Ectodermal cell (in vitro differentiated cells): ENCODE measurements at regions not wholly inside any gene's neighbourhood (a gene's known extent, or its start where the extent isn't known, plus 50 kb on each side); places are given as distances from the start of the nearest gene placed in this dataset.
"Not testable (repeated sequence)": the region's sequence is repeated elsewhere in the genome, so short reads cannot be mapped to it uniquely, and the experiment has no call there.

Source experiments
- H3K27ac ChIP-seq: 2 replicates; pipeline ENCODE4 v1.7.0; 2013; ENCODE audit warnings: mild to moderate bottlenecking, low read depth, low read length; ENCODE audit not compliant: insufficient read depth, poor library complexity, severe bottlenecking
- H3K27me3 ChIP-seq: 2 replicates; pipeline ENCODE4 v1.7.0; 2013; ENCODE audit warnings: mild to moderate bottlenecking, low read length; ENCODE audit not compliant: insufficient read depth, control insufficient read depth, poor library complexity, severe bottlenecking
- H3K36me3 ChIP-seq: one replicate; pipeline ENCODE4 v1.7.0; 2013; ENCODE audit warnings: low read length; ENCODE audit not compliant: control insufficient read depth, insufficient read depth
- H3K4me1 ChIP-seq: one replicate; pipeline ENCODE4 v1.7.0; 2013; ENCODE audit warnings: low read length; ENCODE audit not compliant: control insufficient read depth, insufficient read depth
- H3K4me3 ChIP-seq: 2 replicates; pipeline ENCODE4 v1.7.0; 2013; ENCODE audit warnings: low read depth, low read length, control low read depth; ENCODE audit not compliant: insufficient read depth
- H3K9me3 ChIP-seq: 2 replicates; pipeline ENCODE4 v1.7.0; 2013; ENCODE audit warnings: mild to moderate bottlenecking, low read length, moderate library complexity; ENCODE audit not compliant: control insufficient read depth
- WGBS, 2 experiments: methylation state at CpG; one replicate each; pipeline ENCODE4 v1.1.7; 2013; ENCODE audit warnings: missing lambda C conversion rate in 2 of 2; 5-methylcytosine and 5-hydroxymethylcytosine counted together

- Histone ChIP-seq H3K27me3 (no peaks in the 10 kb centered on the region), H3K36me3 (no peaks in the 10 kb centered on the region), H3K9me3 (no peaks in the 10 kb centered on the region), H3K4me1 (no peaks in the 10 kb centered on the region), H3K4me3 (no peak overlapping the region), H3K27ac (no peak overlapping the region)
These were observed 713.7 kb upstream of the CHAC2 start for GRCh38 chr2:53053937-53054336.

- no peak overlapping the region for H3K27ac ChIP-seq
- H3K4me1 ChIP-seq = no peaks in the 10 kb centered on the region
- H3K4me3 ChIP-seq = no peak overlapping the region
- H3K9me3 ChIP-seq = no peaks in the 10 kb centered on the region
- H3K36me3 ChIP-seq = no peaks in the 10 kb centered on the region
- H3K27me3 ChIP-seq = no peaks in the 10 kb centered on the region
These were observed 716.4 kb upstream of the CHAC2 start for GRCh38 chr2:53051157-53051556.

GRCh38 chr2:53040536-53041229, 726.9 kb upstream of the CHAC2 start:
- H3K9me3 ChIP-seq = no peaks in the 10 kb centered on the region
- 86 to 88% methylated on average over 1 to 4 of the region's 4 CpGs for WGBS, 2 experiments
- no peaks in the 10 kb centered on the region for H3K36me3 ChIP-seq
- H3K4me1 ChIP-seq = no peaks in the 10 kb centered on the region
- H3K27ac ChIP-seq = no peak overlapping the region
- H3K27me3 ChIP-seq = no peaks in the 10 kb centered on the region
- H3K4me3 ChIP-seq = no peak overlapping the region

GRCh38 chr2:53036196-53036595, 731.4 kb upstream of the CHAC2 start:
- H3K4me1 ChIP-seq = peaks cover 3% of the 10 kb centered on the region
- no peaks in the 10 kb centered on the region for H3K36me3 ChIP-seq
- no peak overlapping the region for H3K4me3 ChIP-seq
- H3K27ac ChIP-seq = no peak overlapping the region
- no peaks in the 10 kb centered on the region for H3K27me3 ChIP-seq
- no peaks in the 10 kb centered on the region for H3K9me3 ChIP-seq
- WGBS, 2 experiments = 92 to 100% methylated on average over 1 of the region's 1 CpG

- H3K27me3 ChIP-seq = no peaks in the 10 kb centered on the region
- 13 to 44% methylated on average over 1 of the region's 1 CpG for WGBS, 2 experiments
- no peaks in the 10 kb centered on the region for H3K9me3 ChIP-seq
- H3K27ac ChIP-seq = no peak overlapping the region
- no peaks in the 10 kb centered on the region for H3K36me3 ChIP-seq
- H3K4me1 ChIP-seq = peaks cover 3% of the 10 kb centered on the region
- no peak overlapping the region for H3K4me3 ChIP-seq
These were observed 732.5 kb upstream of the CHAC2 start for GRCh38 chr2:53035153-53035552.

- H3K27ac ChIP-seq = no peak overlapping the region
- H3K9me3 ChIP-seq = no peaks in the 10 kb centered on the region
- H3K4me3 ChIP-seq = no peak overlapping the region
- peaks cover 3% of the 10 kb centered on the region for H3K4me1 ChIP-seq
- no peaks in the 10 kb centered on the region for H3K27me3 ChIP-seq
- no peaks in the 10 kb centered on the region for H3K36me3 ChIP-seq
These were observed 734.2 kb upstream of the CHAC2 start for GRCh38 chr2:53033411-53033810.

GRCh38 chr2:53028746-53029423, 738.7 kb upstream of the CHAC2 start:
- Histone ChIP-seq H3K36me3 (no peaks in the 10 kb centered on the region), H3K4me1 (no peaks in the 10 kb centered on the region), H3K9me3 (no peaks in the 10 kb centered on the region), H3K27me3 (no peaks in the 10 kb centered on the region), H3K4me3 (no peak overlapping the region), H3K27ac (no peak overlapping the region)
- WGBS, 2 experiments = 89 to 97% methylated on average over 5 of the region's 6 CpGs

- no peaks in the 10 kb centered on the region for H3K4me1 ChIP-seq
- H3K27ac ChIP-seq = no peak overlapping the region
- H3K9me3 ChIP-seq = no peaks in the 10 kb centered on the region
- no peaks in the 10 kb centered on the region for H3K27me3 ChIP-seq
- no peaks in the 10 kb centered on the region for H3K36me3 ChIP-seq
- no peak overlapping the region for H3K4me3 ChIP-seq
These were observed 739.4 kb upstream of the CHAC2 start for GRCh38 chr2:53028225-53028624.

- 94 to 95% methylated on average over 4 of the region's 4 CpGs for WGBS, 2 experiments
- not testable (repeated sequence) for H3K4me1 ChIP-seq, H3K9me3 ChIP-seq, H3K27ac ChIP-seq, H3K36me3 ChIP-seq, H3K4me3 ChIP-seq, H3K27me3 ChIP-seq
These were observed 745.4 kb upstream of the CHAC2 start for GRCh38 chr2:53022248-53022647.

GRCh38 chr2:53021828-53022227, 745.8 kb upstream of the CHAC2 start:
- no peaks in the 10 kb centered on the region for H3K4me1 ChIP-seq
- H3K4me3 ChIP-seq = no peak overlapping the region
- H3K27me3 ChIP-seq = no peaks in the 10 kb centered on the region
- WGBS, 2 experiments = 87 to 91% methylated on average over 2 of the region's 2 CpGs
- H3K36me3 ChIP-seq = no peaks in the 10 kb centered on the region
- H3K27ac ChIP-seq = no peak overlapping the region
- H3K9me3 ChIP-seq = no peaks in the 10 kb centered on the region
